ENCODE measurements at regions not wholly inside any gene's neighbourhood (a gene's known extent, or its start where the extent isn't known, plus 50 kb on each side); places are given as distances from the start of the nearest gene placed in this dataset.

- TF ChIP-seq CTCF (IDR thresholded peaks at IDR 0.05 in 2 of 3, conservative IDR thresholded peaks at IDR 0.05 in 1 of 3; ENCODE audit: control insufficient read depth in 2 of 3, extremely low read depth in 1 of 3, insufficient read depth in 1 of 3, low read depth in 3 of 3, low read length in 3 of 3) (no peak), ZNF24 (IDR thresholded peaks at IDR 0.05) (no peak), CBFB (IDR thresholded peaks at IDR 0.05; ENCODE audit: low read depth) (no peak), HDAC6 (IDR thresholded peaks at IDR 0.05; ENCODE audit: unreplicated experiment) (no peak), MYC (IDR thresholded peaks at IDR 0.05; ENCODE audit: insufficient read depth, insufficient read length, insufficient replicate concordance, low read length, severe bottlenecking) (no peak), POLR2AphosphoS5 (IDR thresholded peaks at IDR 0.05; ENCODE audit: low read length) (no peak), PBX3 (IDR thresholded peaks at IDR 0.05; ENCODE audit: insufficient replicate concordance, low read depth, low read length) (no peak), RAD21 (IDR thresholded peaks at IDR 0.05; ENCODE audit: insufficient read depth, low read depth, low read length) (no peak), SREBF2 (IDR thresholded peaks at IDR 0.05; ENCODE audit: low read length) (no peak)
These were observed 1928.8 kb upstream of the CELF4 start for GRCh38 chr18:39494211-39494896.

Data from GM12878 (cell line).